ENCODE measurements at regions not wholly inside any gene's neighbourhood (a gene's known extent, or its start where the extent isn't known, plus 50 kb on each side); places are given as distances from the start of the nearest gene placed in this dataset.

- no peak overlapping the region for H3K4me3 ChIP-seq (ENCODE audit: low read depth in 1 of 2, low read length in 1 of 2)
- no peaks in the 10 kb centered on the region for H3K36me3 ChIP-seq
- H3K4me1 ChIP-seq (ENCODE audit: control insufficient read depth in 1 of 2, insufficient read depth in 1 of 2, low read depth in 1 of 2, low read length in 1 of 2) = no peaks in the 10 kb centered on the region
- H3K27ac ChIP-seq = no peak overlapping the region
- TF ChIP-seq CTCF (IDR thresholded peaks at IDR 0.05) = no peak
- no peaks in the 10 kb centered on the region for H3K27me3 ChIP-seq
- no peaks in the 10 kb centered on the region for H3K9me3 ChIP-seq
Observed at GRCh38 chr5:90119531-90119971, 290.0 kb downstream of the CETN3 start.

- Histone ChIP-seq H3K36me3 (no peaks in the 10 kb centered on the region), H3K27ac (no peak overlapping the region), H3K4me1 (ENCODE audit: control insufficient read depth in 1 of 2, insufficient read depth in 1 of 2, low read depth in 1 of 2, low read length in 1 of 2) (no peaks in the 10 kb centered on the region), H3K4me3 (ENCODE audit: low read depth in 1 of 2, low read length in 1 of 2) (no peak overlapping the region), H3K9me3 (no peaks in the 10 kb centered on the region), H3K27me3 (no peaks in the 10 kb centered on the region)
- no peak for TF ChIP-seq CTCF (IDR thresholded peaks at IDR 0.05)
Observed at GRCh38 chr5:90117005-90117404, 292.6 kb downstream of the CETN3 start.

- H3K4me3 ChIP-seq (ENCODE audit: low read depth in 1 of 2, low read length in 1 of 2) = no peak overlapping the region
- H3K27me3 ChIP-seq = no peaks in the 10 kb centered on the region
- no peaks in the 10 kb centered on the region for H3K9me3 ChIP-seq
- H3K36me3 ChIP-seq = no peaks in the 10 kb centered on the region
- TF ChIP-seq CTCF (IDR thresholded peaks at IDR 0.05) = no peak
- H3K4me1 ChIP-seq (ENCODE audit: control insufficient read depth in 1 of 2, insufficient read depth in 1 of 2, low read depth in 1 of 2, low read length in 1 of 2) = no peaks in the 10 kb centered on the region
- H3K27ac ChIP-seq = no peak overlapping the region
Observed at GRCh38 chr5:90113108-90113507, 296.4 kb downstream of the CETN3 start.

GRCh38 chr5:90112033-90112692 lies 297.4 kb downstream of the CETN3 start:
- H3K27me3 ChIP-seq = no peaks in the 10 kb centered on the region
- H3K4me3 ChIP-seq (ENCODE audit: low read depth in 1 of 2, low read length in 1 of 2) = no peak overlapping the region
- H3K27ac ChIP-seq = no peak overlapping the region
- no peak for TF ChIP-seq CTCF (IDR thresholded peaks at IDR 0.05)
- no peaks in the 10 kb centered on the region for H3K9me3 ChIP-seq
- H3K4me1 ChIP-seq (ENCODE audit: control insufficient read depth in 1 of 2, insufficient read depth in 1 of 2, low read depth in 1 of 2, low read length in 1 of 2) = no peaks in the 10 kb centered on the region
- H3K36me3 ChIP-seq = no peaks in the 10 kb centered on the region

GRCh38 chr5:90111364-90112032 lies 298.1 kb downstream of the CETN3 start:
- H3K4me3 ChIP-seq (ENCODE audit: low read depth in 1 of 2, low read length in 1 of 2) = no peak overlapping the region
- no peak for TF ChIP-seq CTCF (IDR thresholded peaks at IDR 0.05)

More at GRCh38 chr5:90111364-90112032, 298.1 kb downstream of the CETN3 start:
- no peaks in the 10 kb centered on the region for H3K4me1 ChIP-seq (ENCODE audit: control insufficient read depth in 1 of 2, insufficient read depth in 1 of 2, low read depth in 1 of 2, low read length in 1 of 2)
- H3K36me3 ChIP-seq = no peaks in the 10 kb centered on the region
- H3K27ac ChIP-seq = no peak overlapping the region
- H3K27me3 ChIP-seq = no peaks in the 10 kb centered on the region
- H3K9me3 ChIP-seq = no peaks in the 10 kb centered on the region

Measured in neutrophil (primary cell).